ENCODE measurements at regions not wholly inside any gene's neighbourhood (a gene's known extent, or its start where the extent isn't known, plus 50 kb on each side); places are given as distances from the start of the nearest gene placed in this dataset.
"Not testable (repeated sequence)": the region's sequence is repeated elsewhere in the genome, so short reads cannot be mapped to it uniquely, and the experiment has no call there.

DNA sequence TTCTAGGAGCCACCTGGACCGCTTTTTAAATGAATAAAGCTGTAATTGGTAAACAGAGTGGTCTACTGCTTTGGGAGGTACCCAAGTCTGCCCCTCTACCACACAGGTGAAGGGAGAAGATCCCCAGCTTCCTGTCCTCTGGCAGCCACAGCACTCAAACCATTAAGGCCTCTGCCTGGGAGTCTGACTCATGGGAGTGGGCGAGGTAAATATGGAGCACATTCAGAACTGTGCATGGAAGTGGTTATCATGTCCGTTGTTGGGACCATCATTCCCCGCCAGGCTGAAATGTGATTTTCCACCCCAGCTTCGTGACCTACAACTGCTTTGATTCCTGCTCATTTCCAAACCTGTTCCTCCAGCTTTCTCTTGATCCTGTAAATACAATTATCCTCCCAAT is 59.5 kb upstream of the ALDH1B1 start:
- H3K4me1 ChIP-seq, result no peaks in the 10 kb centered on the region
- no peak overlapping the region for H3K4me3 ChIP-seq
- H3K9me3 ChIP-seq, result no peaks in the 10 kb centered on the region
- no peak for DNase-seq
- H3K27ac ChIP-seq, result no peak overlapping the region
- H3K36me3 ChIP-seq, result no peaks in the 10 kb centered on the region
- no peaks in the 10 kb centered on the region for H3K27me3 ChIP-seq
- TF ChIP-seq, protein P1, sequence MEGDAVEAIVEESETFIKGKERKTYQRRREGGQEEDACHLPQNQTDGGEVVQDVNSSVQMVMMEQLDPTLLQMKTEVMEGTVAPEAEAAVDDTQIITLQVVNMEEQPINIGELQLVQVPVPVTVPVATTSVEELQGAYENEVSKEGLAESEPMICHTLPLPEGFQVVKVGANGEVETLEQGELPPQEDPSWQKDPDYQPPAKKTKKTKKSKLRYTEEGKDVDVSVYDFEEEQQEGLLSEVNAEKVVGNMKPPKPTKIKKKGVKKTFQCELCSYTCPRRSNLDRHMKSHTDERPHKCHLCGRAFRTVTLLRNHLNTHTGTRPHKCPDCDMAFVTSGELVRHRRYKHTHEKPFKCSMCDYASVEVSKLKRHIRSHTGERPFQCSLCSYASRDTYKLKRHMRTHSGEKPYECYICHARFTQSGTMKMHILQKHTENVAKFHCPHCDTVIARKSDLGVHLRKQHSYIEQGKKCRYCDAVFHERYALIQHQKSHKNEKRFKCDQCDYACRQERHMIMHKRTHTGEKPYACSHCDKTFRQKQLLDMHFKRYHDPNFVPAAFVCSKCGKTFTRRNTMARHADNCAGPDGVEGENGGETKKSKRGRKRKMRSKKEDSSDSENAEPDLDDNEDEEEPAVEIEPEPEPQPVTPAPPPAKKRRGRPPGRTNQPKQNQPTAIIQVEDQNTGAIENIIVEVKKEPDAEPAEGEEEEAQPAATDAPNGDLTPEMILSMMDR (IDR thresholded peaks at IDR 0.05), result no peak
- intact Hi-C loops (cut with DNase I; ENCODE audit: low total_unique reads), result loop anchor here (10.0 kb wide), 1 partner anchor 48 kb away; no protein-coding TSS in a partner anchor

DNA sequence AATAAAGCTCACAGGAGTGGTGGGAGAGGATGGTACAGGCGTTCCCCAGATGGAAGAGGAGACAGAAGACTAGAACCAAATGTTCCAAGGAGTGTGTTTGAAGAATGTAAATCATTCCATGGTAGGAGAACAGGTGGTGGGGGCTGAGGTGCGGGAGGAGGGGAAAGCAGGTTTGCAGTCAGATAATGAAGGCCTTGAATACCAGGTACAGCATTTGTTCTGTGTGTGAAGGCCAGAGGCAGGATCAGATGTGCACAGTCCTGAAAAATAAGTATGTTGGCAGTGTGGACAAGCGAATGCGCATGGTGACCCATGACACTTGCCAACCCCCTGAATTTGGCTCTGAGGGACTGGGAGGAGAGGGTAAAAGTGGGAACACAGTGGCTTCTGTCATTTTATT is 59.9 kb upstream of the ALDH1B1 start:
- H3K4me3 ChIP-seq, result no peak overlapping the region
- H3K4me1 ChIP-seq, result no peaks in the 10 kb centered on the region
- DNase-seq, result no peak
- TF ChIP-seq, protein P1 (IDR thresholded peaks at IDR 0.05), result no peak
- H3K36me3 ChIP-seq, result no peaks in the 10 kb centered on the region
- no peaks in the 10 kb centered on the region for H3K27me3 ChIP-seq
- H3K27ac ChIP-seq, result no peak overlapping the region
- intact Hi-C loops (cut with DNase I; ENCODE audit: low total_unique reads), result loop anchor here (10.0 kb wide), 1 partner anchor 48 kb away; no protein-coding TSS in a partner anchor
- no peaks in the 10 kb centered on the region for H3K9me3 ChIP-seq

DNA sequence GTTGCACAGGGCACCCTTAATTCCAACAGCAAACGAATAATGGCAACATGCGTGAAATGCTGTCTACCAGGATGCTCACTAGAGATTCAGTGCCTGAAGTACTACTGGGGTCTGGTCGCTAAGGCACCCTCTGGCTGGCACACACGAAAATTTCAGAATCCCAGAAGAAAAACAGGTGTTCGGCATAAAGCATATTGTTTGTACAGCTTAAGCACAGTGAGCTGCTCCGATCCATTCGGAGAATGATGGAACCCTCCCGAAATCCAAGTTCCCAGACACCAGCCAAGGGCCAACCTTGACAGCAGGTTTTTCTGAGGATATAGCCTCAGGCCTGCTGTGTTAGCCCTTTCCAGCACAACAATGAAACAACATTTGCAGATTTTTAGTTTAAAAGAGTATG is 61.4 kb upstream of the ALDH1B1 start:
- TF ChIP-seq, protein P1 (IDR thresholded peaks at IDR 0.05), result no peak
- H3K4me3 ChIP-seq, result no peak overlapping the region
- H3K27me3 ChIP-seq, result no peaks in the 10 kb centered on the region
- H3K36me3 ChIP-seq, result no peaks in the 10 kb centered on the region
- no peak overlapping the region for H3K27ac ChIP-seq
- intact Hi-C loops (cut with DNase I; ENCODE audit: low total_unique reads), result loop anchor here (10.0 kb wide), 1 partner anchor 46 kb away; no protein-coding TSS in a partner anchor
- H3K9me3 ChIP-seq, result no peaks in the 10 kb centered on the region
- no peaks in the 10 kb centered on the region for H3K4me1 ChIP-seq
- no peak for DNase-seq

DNA sequence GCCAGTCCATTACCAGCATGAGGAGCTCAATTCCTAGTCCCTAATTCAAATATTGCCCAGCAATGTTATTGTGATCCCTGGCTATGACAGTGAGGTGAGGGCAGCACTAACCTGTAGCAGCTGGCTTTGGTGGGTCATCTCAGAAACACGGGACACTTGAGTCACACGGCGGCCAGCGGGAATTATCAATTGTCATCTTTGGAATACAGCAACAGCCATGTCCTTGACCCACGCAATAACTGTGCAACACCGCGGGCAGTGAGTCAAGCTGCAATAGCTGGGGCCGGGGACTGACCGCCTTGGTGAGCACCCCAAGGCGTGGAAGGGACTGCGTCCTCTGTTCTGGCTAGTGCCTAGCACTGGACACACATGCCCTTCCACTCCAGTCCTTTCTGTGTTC is 62.5 kb upstream of the ALDH1B1 start:
- Histone ChIP-seq H3K9me3 (no peaks in the 10 kb centered on the region), H3K4me3 (no peak overlapping the region), H3K36me3 (no peaks in the 10 kb centered on the region), H3K4me1 (no peaks in the 10 kb centered on the region), H3K27ac (no peak overlapping the region), H3K27me3 (no peaks in the 10 kb centered on the region)
- intact Hi-C loops (cut with DNase I; ENCODE audit: low total_unique reads), result loop anchor here (10.0 kb wide), 1 partner anchor 45 kb away; no protein-coding TSS in a partner anchor
- TF ChIP-seq, protein P1 (IDR thresholded peaks at IDR 0.05), result no peak
- no peak for DNase-seq

DNA sequence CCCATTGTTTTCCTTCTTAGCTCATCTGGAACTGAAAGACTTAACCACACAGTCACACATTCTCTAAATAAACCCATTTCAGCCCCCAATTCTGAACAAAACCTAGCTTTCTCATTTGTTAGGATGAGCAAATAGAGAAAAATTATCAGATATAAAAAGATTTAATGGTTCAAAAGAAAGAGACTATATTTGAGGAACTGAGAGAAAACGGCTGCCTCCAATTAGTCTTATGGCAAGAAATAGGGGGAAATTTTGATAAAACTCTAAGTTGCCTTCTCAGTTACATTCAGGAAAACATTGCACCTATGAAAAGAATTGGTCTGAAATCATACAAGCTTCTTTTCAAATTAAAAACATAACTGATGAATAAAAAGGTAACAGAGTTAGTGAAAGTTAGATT is 63.7 kb upstream of the ALDH1B1 start:
- Histone ChIP-seq H3K36me3 (no peaks in the 10 kb centered on the region), H3K27ac (no peak overlapping the region), H3K4me3 (no peak overlapping the region), H3K27me3 (no peaks in the 10 kb centered on the region), H3K4me1 (no peaks in the 10 kb centered on the region), H3K9me3 (no peaks in the 10 kb centered on the region)
- no peak for DNase-seq
- intact Hi-C loops (cut with DNase I; ENCODE audit: low total_unique reads), result no loop called here
- TF ChIP-seq, protein P1 (IDR thresholded peaks at IDR 0.05), result no peak

DNA sequence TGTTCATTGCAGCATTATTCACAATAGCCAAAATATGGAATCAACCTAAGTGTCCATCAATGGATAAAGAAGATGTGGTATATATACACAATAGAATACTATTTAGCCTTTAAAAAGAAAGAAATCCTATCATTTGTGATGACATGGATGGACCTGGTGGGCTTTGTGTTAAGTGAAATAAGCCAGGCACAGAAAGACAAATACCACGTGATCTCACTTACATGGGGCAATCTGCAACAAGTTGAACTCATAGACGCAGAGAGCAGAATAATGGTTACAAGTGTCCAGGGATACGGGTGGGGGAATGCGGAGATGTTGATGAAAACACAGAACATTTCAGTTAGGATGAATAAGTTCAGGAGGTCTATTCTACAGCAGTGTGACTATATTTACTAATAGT is 66.4 kb upstream of the ALDH1B1 start:
- DNase-seq, result no peak
- no peak overlapping the region for H3K4me3 ChIP-seq
- H3K4me1 ChIP-seq, result no peaks in the 10 kb centered on the region
- H3K36me3 ChIP-seq, result no peaks in the 10 kb centered on the region
- H3K27ac ChIP-seq, result no peak overlapping the region
- H3K9me3 ChIP-seq, result no peaks in the 10 kb centered on the region
- intact Hi-C loops (cut with DNase I; ENCODE audit: low total_unique reads), result no loop called here
- H3K27me3 ChIP-seq, result no peaks in the 10 kb centered on the region
- TF ChIP-seq, protein P1 (IDR thresholded peaks at IDR 0.05), result no peak

DNA sequence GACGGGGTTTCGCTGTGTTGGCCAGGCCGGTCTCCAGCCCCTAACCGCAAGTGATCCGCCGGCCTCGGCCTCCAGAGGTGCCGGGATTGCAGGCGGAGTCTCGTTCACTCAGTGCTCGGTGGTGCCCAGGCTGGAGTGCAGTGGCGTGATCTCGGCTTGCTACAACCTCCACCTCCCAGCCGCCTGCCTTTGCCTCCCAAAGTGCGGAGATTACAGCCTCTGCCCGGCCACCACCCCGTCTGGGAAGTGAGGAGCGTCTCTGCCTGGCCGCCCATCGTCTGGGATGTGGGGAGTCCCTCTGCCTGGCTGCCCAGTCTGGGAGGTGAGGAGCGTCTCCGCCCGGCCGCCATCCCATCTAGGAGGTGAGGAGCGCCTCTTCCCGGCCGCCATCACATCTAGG is 68.3 kb upstream of the ALDH1B1 start:
- H3K9me3 ChIP-seq; H3K4me1 ChIP-seq; DNase-seq; H3K27me3 ChIP-seq; intact Hi-C loops (cut with DNase I; ENCODE audit: low total_unique reads); H3K36me3 ChIP-seq; H3K4me3 ChIP-seq; H3K27ac ChIP-seq: not testable (repeated sequence)

All from tibial artery (tissue), 4 donors.